GM12872 (cell line): ENCODE measurements at regions not wholly inside any gene's neighbourhood (a gene's known extent, or its start where the extent isn't known, plus 50 kb on each side); places are given as distances from the start of the nearest gene placed in this dataset.

Experiments used
- TF ChIP-seq, protein P1 (sequence below): IDR thresholded peaks from 3 replicates; pipeline ENCODE4 v1.5.1; 2011; ENCODE audit warnings: low read depth, mild to moderate bottlenecking, low read length, moderate library complexity; ENCODE audit not compliant: insufficient read depth

DNA sequence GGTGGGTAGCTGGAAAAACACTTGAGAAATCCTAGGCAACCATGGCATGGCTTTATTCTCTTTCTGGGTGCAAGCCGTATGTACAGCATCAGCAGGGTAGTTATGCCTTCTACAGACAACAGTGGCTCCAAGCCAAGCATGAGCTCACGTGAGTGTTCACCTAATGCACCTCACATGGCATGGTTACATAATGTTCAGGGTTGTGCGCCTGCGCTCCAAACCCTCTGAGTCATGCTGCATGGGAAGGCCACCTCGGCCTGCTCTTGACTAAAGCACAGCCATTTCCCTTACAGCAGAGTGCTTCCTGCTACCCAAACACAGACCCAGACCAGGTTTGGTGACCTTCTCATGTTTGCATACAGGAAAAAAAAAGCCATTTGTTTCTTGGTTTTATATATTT, 96.2 kb downstream of the VIP start:
- TF ChIP-seq, protein P1, sequence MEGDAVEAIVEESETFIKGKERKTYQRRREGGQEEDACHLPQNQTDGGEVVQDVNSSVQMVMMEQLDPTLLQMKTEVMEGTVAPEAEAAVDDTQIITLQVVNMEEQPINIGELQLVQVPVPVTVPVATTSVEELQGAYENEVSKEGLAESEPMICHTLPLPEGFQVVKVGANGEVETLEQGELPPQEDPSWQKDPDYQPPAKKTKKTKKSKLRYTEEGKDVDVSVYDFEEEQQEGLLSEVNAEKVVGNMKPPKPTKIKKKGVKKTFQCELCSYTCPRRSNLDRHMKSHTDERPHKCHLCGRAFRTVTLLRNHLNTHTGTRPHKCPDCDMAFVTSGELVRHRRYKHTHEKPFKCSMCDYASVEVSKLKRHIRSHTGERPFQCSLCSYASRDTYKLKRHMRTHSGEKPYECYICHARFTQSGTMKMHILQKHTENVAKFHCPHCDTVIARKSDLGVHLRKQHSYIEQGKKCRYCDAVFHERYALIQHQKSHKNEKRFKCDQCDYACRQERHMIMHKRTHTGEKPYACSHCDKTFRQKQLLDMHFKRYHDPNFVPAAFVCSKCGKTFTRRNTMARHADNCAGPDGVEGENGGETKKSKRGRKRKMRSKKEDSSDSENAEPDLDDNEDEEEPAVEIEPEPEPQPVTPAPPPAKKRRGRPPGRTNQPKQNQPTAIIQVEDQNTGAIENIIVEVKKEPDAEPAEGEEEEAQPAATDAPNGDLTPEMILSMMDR, result no peak

DNA sequence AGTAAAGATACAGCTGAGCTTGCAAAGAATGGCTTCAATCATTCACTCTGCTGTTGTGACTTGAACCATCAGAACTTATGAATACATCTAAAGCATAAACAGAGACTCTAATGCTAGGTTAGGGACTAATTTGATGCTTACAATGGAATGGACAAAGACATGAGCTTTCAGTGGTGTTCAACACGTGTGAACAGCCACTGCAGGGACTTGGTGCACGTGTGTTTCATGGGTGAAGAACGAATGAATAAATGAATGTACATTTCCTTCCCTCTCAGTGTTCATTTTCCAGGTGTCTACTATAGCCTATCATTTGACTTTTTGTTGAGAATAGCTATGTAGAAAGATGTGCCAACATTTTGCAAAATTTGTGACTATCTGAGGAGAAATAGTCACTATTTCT, 98.3 kb downstream of the VIP start:
- TF ChIP-seq, protein P1, result no peak

- TF ChIP-seq, protein P1, result no peak
Measured at GRCh38 chr6:152854086-152854795, 103.6 kb downstream of the VIP start.

GRCh38 chr6:152858141-152858540, 107.5 kb downstream of the VIP start:
- TF ChIP-seq, protein P1, result no peak

DNA sequence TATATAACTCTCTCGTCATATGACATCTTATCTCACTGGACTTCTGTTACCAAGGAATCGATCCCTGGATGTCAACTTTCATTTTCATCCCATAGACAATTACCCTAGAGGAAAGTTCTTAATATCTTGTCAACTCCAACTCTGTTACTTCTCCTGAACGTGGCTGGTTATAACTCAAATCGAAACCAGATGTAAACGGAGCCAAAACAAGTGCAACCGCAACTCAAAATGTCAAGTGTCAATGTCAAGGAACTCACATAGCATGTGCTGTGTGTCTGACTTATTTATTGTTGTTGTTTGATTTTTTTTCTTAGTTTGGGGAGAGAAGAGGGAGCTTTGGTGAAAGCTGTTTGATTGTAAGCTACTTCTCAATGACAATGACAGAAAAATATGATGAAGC, 108.6 kb downstream of the VIP start:
- TF ChIP-seq, protein P1, result no peak

GRCh38 chr6:152863618-152864326, 113.2 kb downstream of the VIP start:
- TF ChIP-seq, protein P1, result peak; percentile 69

DNA sequence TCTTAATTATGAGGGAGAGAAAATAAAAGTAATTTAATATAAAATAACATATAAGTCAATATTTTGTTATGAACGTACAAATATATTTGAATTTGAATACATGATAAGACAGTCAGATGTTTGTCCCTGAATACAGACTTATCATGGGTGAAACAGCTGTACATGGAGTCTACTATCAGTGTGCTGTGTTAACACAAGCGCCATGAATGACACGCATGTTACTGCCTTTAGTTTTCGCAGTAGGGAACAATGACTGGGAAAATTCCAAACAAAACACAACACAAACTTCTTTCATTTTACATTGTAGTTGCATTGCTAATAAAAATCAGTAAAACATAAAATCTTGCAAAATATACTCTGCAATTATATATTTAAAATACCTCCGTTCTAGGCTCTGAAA, 108.6 kb downstream of the FBXO5 start:
- TF ChIP-seq, protein P1, result no peak
